Keratinocyte (primary cell): ENCODE measurements at regions not wholly inside any gene's neighbourhood (a gene's known extent, or its start where the extent isn't known, plus 50 kb on each side); places are given as distances from the start of the nearest gene placed in this dataset.

Source experiments
- DNase-seq: peaks from one replicate; pipeline ENCODE4 v3.0.0-alpha.2; 2011; ENCODE audit warnings: low read depth, missing footprints, low spot score
- FAIRE-seq: peaks from 2 replicates; lab custom pipeline; 2011; peaks lifted over from hg19 to GRCh38; lab: Jason Lieb, UNC
- H2AFZ ChIP-seq: 2 replicates; pipeline ENCODE4 v1.6.0; 2012; ENCODE audit warnings: low read length, control low read depth, inconsistent platforms; ENCODE audit not compliant: control insufficient read depth
- H3K27ac ChIP-seq: 2 replicates; pipeline ENCODE4 v1.5.1; 2011; ENCODE audit warnings: low read length; ENCODE audit not compliant: control insufficient read depth, insufficient read depth
- H3K27me3 ChIP-seq: 3 replicates; pipeline ENCODE4 v1.6.0; 2011; ENCODE audit warnings: low read length; ENCODE audit not compliant: control insufficient read depth, insufficient read depth; ENCODE audit errors: extremely low read depth
- H3K36me3 ChIP-seq, 2 experiments: 2 replicates in 1 of 2; 3 replicates in 1 of 2; pipeline ENCODE4 v1.5.1; 2011; ENCODE audit warnings: low read length in 2 of 2, mild to moderate bottlenecking in 1 of 2; ENCODE audit not compliant: control insufficient read depth in 2 of 2, insufficient read depth in 2 of 2; ENCODE audit errors: extremely low read depth in 1 of 2
- H3K4me1 ChIP-seq: 3 replicates; pipeline ENCODE4 v1.5.1; 2011; ENCODE audit warnings: low read length; ENCODE audit not compliant: control insufficient read depth, insufficient read depth; ENCODE audit errors: extremely low read depth
- H3K4me2 ChIP-seq: 3 replicates; pipeline ENCODE4 v1.6.0; 2011; ENCODE audit warnings: low read depth, low read length; ENCODE audit not compliant: control insufficient read depth, insufficient read depth; ENCODE audit errors: extremely low read depth
- H3K4me3 ChIP-seq, 3 experiments: fragments of 200-600 bp in 1 of 3; sonication (generic) in 1 of 3; 2 replicates in 2 of 3; 3 replicates in 1 of 3; pipeline ENCODE4 v1.5.1; 2011 to 2016; ENCODE audit warnings: low read length in 3 of 3, mild to moderate bottlenecking in 3 of 3, control low read depth in 2 of 3, inconsistent platforms in 1 of 3, low read depth in 1 of 3, mixed read lengths in 1 of 3, mixed run types in 1 of 3, moderate library complexity in 1 of 3; ENCODE audit not compliant: control insufficient read depth in 2 of 3, insufficient read depth in 2 of 3; ENCODE audit errors: extremely low read depth in 1 of 3
- H3K79me2 ChIP-seq: 2 replicates; pipeline ENCODE4 v1.6.0; 2012; ENCODE audit warnings: low read length; ENCODE audit not compliant: control insufficient read depth, insufficient read depth
- H3K9ac ChIP-seq: 3 replicates; pipeline ENCODE4 v1.6.0; 2011; ENCODE audit warnings: low read length; ENCODE audit not compliant: control insufficient read depth, insufficient read depth; ENCODE audit errors: extremely low read depth
- H3K9me1 ChIP-seq: 3 replicates; pipeline ENCODE4 v1.6.0; 2011; ENCODE audit warnings: low read length; ENCODE audit not compliant: control insufficient read depth, insufficient read depth; ENCODE audit errors: extremely low read depth
- H3K9me3 ChIP-seq: 2 replicates; pipeline ENCODE4 v1.5.1; 2012; ENCODE audit warnings: low read depth, low read length; ENCODE audit not compliant: control insufficient read depth
- H4K20me1 ChIP-seq: 3 replicates; pipeline ENCODE4 v1.6.0; 2011; ENCODE audit warnings: low read length; ENCODE audit not compliant: control insufficient read depth, insufficient read depth; ENCODE audit errors: extremely low read depth
- CTCF ChIP-seq, 3 experiments: IDR thresholded peaks in 1 of 3; conservative IDR thresholded peaks in 1 of 3; optimal IDR thresholded peaks in 1 of 3; 2 replicates in 2 of 3; 3 replicates in 1 of 3; pipeline versions ENCODE3 to v1.5.1; 2011; ENCODE audit warnings: low read length in 3 of 3, mild to moderate bottlenecking in 3 of 3, moderate library complexity in 2 of 3, control low read depth in 1 of 3, inconsistent platforms in 1 of 3; ENCODE audit not compliant: insufficient read depth in 2 of 3; ENCODE audit errors: extremely low read depth in 1 of 3
- EZH2 ChIP-seq: IDR thresholded peaks from one replicate; pipeline ENCODE4 v1.6.1; 2012; ENCODE audit warnings: inconsistent platforms, mild to moderate bottlenecking, low read length, moderate library complexity
- dilution Hi-C: fragments of 300-500 bp; cut with MboI; formaldehyde crosslinking; loops from one replicate; pipeline ENCODE4 v1.7.0; 2020; ENCODE audit warnings: low sequenced_read_pairs; ENCODE audit not compliant: extremely low pct_ligation_motif_present

- DNase-seq (no peak), FAIRE-seq (no peak)
- Histone ChIP-seq H2AFZ (no peak overlapping the region), H3K9me3 (no peaks in the 10 kb centered on the region), H3K27ac (no peak overlapping the region), H3K36me3 (no peaks in the 10 kb centered on the region), H3K4me1 (peaks cover 9% of the 10 kb centered on the region), H3K9me1 (no peaks in the 10 kb centered on the region), H3K4me2 (no peak overlapping the region), H3K9ac (no peak overlapping the region), H3K4me3 (no peak overlapping the region), H3K79me2 (no peaks in the 10 kb centered on the region), H4K20me1 (no peaks in the 10 kb centered on the region), H3K27me3 (no peaks in the 10 kb centered on the region)
- no peak for TF ChIP-seq EZH2
- dilution Hi-C loops: no loop called here
Measured at GRCh38 chr6:72461144-72461543, 160.7 kb upstream of the KCNQ5 start.

- H3K9me1 ChIP-seq: no peaks in the 10 kb centered on the region
- FAIRE-seq (no peak), DNase-seq (no peak)
- no peaks in the 10 kb centered on the region for H3K79me2 ChIP-seq
- no peak overlapping the region for H3K27ac ChIP-seq
- H4K20me1 ChIP-seq: no peaks in the 10 kb centered on the region
- no peaks in the 10 kb centered on the region for H3K36me3 ChIP-seq
- no peaks in the 10 kb centered on the region for H3K9me3 ChIP-seq
- no peak for TF ChIP-seq EZH2
- TF ChIP-seq CTCF (optimal IDR thresholded peaks at IDR 0.05 in 1 of 3, IDR thresholded peaks at IDR 0.05 in 1 of 3, conservative IDR thresholded peaks at IDR 0.05 in 1 of 3; ENCODE audit: extremely low read depth in 1 of 3, insufficient read depth in 2 of 3, low read length in 3 of 3): no peak
- no peak overlapping the region for H3K4me3 ChIP-seq
- H3K4me1 ChIP-seq: peaks cover 9% of the 10 kb centered on the region
- no peak overlapping the region for H3K9ac ChIP-seq
- no peak overlapping the region for H2AFZ ChIP-seq
- no peaks in the 10 kb centered on the region for H3K27me3 ChIP-seq
- dilution Hi-C loops: no loop called here
- no peak overlapping the region for H3K4me2 ChIP-seq
Measured at GRCh38 chr6:72464246-72464645, 157.6 kb upstream of the KCNQ5 start.
